Hepatic stellate cell (primary cell): ENCODE measurements at regions not wholly inside any gene's neighbourhood (a gene's known extent, or its start where the extent isn't known, plus 50 kb on each side); places are given as distances from the start of the nearest gene placed in this dataset.
"Not testable (repeated sequence)": the region's sequence is repeated elsewhere in the genome, so short reads cannot be mapped to it uniquely, and the experiment has no call there.

Source experiments
- DNase-seq: peaks from one replicate; pipeline ENCODE4 v3.0.0; 2011; ENCODE audit warnings: low spot score

DNA sequence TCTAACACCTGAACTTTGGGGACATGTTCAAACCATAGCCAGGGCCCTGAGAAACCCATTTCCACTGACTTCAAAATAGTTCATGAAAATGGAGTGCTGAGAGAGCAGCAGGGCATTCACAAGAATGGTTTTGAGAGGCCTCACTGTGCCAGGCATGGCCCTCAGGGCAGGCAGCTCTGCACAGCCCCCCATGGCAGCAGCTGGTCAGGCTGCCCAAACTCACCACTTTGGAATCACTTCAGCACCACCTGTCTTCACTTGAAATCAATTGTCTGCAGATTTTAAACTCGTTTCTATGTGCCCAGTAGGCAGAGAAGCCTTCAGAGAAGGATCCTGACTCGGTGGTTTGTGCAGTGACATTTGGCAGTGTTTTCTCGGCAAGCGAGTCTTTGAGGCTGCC lies 73.8 kb upstream of the SAMD11 start:
- not testable (repeated sequence) for DNase-seq

GRCh38 chr1:850318-850717 lies 73.4 kb upstream of the SAMD11 start:
- peak; percentile 16 for DNase-seq

- DNase-seq = not testable (repeated sequence)
These were observed 72.3 kb upstream of the SAMD11 start for GRCh38 chr1:851398-851797.

- not testable (repeated sequence) for DNase-seq
These were observed 71.9 kb upstream of the SAMD11 start for GRCh38 chr1:851841-852240.

GRCh38 chr1:855202-855981 lies 68.3 kb upstream of the SAMD11 start:
- DNase-seq = not testable (repeated sequence)

GRCh38 chr1:856541-857057 lies 67.1 kb upstream of the SAMD11 start:
- not testable (repeated sequence) for DNase-seq

GRCh38 chr1:857926-858648 lies 65.6 kb upstream of the SAMD11 start:
- not testable (repeated sequence) for DNase-seq

DNA sequence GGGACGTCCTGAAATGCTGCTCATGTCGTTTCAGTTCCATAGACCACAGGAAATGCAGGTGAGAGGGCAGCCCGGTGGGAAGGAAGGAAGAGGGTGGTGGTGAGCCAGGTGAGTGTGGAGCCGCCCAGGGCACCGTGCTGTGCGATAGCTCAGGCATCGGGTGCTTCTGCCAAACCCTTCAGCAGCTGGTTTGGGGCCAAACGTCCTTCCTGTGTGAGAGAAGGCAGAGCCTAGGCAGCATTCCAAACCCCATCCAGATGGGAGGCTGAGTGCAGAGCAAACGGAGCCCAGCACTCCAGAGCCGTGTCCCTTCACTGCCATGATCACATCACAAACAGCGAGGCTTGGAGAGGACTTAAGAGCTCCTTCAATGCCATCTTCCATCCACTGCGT lies 65.1 kb upstream of the SAMD11 start:
- DNase-seq = peak; percentile 25

- DNase-seq = not testable (repeated sequence)
These were observed 62.8 kb upstream of the SAMD11 start for GRCh38 chr1:860941-861340.

DNA sequence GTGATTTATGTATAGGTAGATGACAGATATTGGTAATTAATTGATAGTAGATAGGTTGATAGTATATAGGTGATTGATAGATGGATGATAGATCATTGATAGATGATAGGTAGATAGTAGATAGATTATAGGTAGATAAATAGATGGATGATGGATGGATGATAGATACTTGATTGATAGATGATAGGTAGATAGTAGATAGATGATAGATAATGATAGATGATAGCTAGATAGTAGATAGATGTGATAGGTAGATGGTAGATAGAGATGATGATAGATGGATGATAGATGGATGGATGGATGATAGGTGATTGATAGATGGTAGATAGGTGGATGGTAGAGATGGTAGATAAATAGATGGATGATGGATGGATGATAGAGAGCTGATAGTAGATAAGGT lies 62.0 kb upstream of the SAMD11 start:
- DNase-seq = no peak

- not testable (repeated sequence) for DNase-seq
These were observed 61.1 kb upstream of the SAMD11 start for GRCh38 chr1:862601-863000.

- not testable (repeated sequence) for DNase-seq
These were observed 58.1 kb upstream of the SAMD11 start for GRCh38 chr1:865633-866032.

GRCh38 chr1:866095-866494 lies 57.6 kb upstream of the SAMD11 start:
- no peak for DNase-seq

- DNase-seq = not testable (repeated sequence)
These were observed 57.0 kb upstream of the SAMD11 start for GRCh38 chr1:866631-867299.

DNA sequence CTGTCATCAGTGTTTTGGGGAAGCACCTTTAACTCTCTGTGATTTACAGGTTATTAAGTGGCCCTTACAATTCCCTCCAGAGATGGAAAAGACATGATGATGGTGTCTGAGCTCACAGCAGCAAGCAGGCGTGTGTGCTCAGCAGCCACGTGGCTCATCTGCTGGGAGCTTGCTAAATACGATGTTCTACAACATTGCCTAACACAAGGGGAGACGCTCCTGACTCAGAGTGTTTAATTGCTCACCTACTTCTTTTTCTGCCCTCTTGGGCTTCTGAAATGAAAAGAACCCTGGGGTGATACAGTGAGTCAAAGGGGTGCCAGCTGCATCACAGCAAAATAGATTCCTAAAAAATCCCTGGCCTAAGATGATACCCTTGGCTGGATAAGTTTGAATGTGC lies 56.2 kb upstream of the SAMD11 start:
- not testable (repeated sequence) for DNase-seq

DNA sequence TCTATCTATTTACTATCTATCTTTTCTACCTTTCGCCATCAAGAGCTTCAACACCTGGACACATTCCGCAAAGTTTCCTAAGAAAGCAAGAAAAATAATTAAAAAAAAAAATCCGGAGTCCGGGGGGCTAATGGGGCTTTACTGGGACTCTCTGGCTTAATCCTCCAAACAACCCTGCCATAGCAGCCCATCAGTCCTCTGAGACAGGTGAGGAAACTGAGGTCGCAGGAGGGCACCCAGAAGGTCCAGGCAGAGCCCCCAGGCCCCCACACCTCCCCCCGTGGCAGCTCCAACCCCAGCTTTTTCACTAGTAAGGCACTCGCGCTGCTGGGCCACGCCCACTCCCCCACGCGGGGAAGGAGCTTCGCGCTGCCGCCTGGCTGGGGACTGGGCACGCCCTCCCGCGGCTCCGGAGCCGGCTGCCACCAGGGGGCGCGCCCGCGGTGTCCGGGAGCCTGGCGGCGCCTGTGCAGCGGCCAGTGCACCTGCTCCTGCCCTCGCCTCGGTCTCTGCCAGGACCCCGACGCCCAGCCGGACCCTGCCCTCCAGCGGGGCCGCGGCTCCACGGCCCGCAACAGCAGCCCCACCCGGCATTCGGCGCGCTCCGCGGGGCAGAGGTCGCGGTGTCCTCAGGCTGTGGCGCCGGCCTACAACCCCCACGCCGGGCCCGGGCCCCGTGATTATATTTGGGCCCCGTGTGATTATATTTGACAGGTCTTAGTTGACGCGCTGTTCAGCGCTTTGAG lies 54.1 kb upstream of the SAMD11 start:
- DNase-seq = peak; percentile 62
